ENCODE measurements at regions not wholly inside any gene's neighbourhood (a gene's known extent, or its start where the extent isn't known, plus 50 kb on each side); places are given as distances from the start of the nearest gene placed in this dataset.

DNA sequence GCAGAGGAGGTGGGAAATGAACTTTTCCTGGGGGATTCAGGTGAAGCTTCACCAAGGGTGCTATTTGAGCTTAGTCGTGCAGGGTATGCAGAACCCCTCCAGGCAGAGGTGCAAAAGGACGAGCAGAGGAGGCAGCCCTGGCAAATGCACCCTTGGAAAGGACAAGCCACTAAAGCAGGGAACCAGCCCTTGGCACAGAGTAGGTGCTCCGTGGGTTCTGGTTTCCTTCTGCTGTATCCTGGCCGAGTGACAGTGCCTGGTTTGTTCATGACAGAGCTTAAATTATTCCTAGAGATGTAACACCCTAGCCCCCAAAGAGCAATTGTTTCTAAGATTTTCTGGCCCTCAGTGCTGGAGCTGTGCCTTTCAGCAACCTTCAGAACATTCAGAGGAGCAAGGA is 73.4 kb upstream of the SYT6 start:
- DNase-seq (ENCODE audit: low spot score), result no peak

DNA sequence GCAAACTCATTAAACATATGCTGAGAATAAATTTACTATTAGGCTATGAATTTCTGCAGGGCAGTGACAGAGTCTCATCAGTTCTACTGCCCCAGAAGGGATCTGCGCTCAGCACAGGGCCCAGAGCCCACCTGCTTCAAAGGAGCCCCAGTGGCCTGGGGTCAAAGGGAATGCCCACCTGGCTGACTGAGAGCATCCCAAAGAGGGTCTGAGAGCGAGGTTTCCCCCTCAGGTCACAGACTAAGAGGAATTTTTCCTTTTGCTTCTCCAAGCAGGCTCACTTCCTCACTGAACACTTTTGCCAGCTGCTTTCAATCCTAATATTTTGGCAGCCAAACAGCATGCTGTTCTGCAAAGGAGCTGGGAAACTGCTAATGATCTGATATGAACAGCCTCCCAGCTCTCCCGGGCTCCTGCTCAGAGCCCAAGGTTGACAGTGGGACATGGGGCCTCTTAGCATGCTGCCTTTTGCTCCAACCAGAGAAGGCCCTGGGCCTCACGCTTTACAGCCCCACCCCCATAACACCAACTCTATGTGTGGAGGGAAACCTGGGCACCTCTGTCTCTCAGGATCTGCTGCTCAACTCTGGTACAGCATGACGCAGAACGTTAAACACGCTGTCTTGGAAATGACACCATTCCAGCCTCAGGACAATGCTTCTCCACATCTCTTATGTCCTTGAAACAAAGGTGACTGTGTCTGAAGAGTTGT is 70.7 kb upstream of the SYT6 start:
- DNase-seq (ENCODE audit: low spot score), result no peak

DNA sequence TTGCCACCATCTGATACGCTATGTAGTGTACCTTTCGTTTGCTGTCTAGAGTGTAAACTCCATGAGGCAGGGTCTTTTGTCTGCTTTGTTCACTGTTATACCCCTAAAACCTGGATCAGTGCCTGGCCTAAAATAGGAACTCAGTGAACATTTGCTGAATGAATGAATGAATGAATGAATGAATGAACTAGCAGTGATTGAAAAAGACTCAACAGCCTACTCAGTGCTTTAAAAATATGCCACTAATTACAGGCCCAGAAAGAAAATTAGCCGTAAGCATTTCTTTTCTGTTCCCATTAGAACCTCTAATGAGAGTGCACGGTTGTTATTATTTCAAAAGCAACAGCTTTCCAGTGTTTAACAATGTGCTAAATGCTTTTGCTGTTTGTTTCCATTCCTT is 69.3 kb upstream of the SYT6 start:
- no peak for DNase-seq (ENCODE audit: low spot score)

DNA sequence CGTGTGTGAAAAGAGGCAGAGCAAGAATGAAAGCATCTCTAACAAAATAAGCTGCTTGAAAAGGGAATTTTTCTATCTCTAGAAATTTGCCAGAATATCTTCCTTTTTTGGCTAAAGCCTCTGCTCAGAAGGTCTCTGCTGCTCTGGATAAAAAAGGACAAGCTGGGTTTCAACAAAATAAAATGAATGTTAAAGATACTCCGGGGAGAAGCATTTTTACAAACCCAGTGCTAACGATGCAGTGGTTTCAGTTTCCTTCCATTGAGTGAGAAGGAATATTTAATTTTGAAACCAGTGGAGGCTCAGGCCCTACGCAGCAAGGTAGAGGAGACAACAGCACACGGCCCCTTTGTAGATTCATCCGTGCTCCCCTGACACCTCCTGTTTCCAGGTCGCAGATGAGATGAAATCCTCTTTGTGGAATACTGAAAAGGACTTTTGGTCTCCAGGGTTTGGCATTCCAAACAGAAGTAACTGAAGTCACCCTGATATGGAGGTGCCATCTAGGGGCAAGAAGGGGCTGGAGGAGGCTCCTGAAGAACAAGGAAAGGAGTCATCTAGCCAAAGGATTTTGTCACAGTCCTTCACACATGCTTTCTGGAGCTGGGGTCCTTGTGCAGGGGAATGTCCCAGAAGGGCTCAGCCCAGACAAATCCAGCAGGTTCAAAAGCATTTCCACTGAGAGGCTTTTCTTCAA is 65.7 kb upstream of the SYT6 start:
- DNase-seq (ENCODE audit: low spot score), result no peak

DNA sequence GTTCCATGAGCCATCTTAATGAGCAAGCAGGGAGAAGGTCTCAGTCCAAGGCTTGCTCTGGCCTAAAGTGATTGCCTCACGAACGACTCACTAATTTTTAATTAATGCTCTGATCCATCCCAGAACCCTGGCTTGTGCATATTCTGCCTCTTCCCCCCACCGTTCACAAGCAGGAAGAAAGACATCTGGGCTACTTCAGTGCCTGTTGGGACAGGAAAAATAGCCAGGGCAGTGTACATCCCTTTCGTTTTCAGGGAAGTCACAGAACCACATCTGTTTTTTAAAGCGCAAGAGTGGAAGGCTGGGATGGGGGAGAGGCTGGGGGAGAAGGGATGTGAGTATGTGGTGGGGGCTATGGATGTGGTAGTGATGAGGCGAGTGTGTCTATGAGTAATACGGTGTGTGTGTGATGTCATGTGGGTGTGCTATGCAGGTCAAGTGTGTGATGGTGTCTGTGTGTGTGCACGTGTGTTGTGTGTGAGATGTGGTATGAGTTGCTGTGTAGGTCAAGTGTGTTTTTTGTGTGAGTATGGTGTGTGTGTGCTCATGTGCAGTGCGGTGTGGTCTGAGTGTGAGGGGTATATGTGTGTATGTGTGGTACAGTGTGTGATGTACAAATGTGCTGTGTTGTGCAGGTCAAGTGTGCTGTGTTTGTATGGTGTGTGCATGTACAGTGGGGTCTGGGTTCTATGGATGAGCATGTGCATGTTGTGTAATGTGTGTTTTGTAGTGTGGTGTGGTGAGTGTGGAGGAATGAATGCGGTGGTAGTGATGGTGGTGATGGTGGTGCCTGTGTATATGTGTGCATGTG is 64.9 kb upstream of the SYT6 start:
- no peak for DNase-seq (ENCODE audit: low spot score)

DNA sequence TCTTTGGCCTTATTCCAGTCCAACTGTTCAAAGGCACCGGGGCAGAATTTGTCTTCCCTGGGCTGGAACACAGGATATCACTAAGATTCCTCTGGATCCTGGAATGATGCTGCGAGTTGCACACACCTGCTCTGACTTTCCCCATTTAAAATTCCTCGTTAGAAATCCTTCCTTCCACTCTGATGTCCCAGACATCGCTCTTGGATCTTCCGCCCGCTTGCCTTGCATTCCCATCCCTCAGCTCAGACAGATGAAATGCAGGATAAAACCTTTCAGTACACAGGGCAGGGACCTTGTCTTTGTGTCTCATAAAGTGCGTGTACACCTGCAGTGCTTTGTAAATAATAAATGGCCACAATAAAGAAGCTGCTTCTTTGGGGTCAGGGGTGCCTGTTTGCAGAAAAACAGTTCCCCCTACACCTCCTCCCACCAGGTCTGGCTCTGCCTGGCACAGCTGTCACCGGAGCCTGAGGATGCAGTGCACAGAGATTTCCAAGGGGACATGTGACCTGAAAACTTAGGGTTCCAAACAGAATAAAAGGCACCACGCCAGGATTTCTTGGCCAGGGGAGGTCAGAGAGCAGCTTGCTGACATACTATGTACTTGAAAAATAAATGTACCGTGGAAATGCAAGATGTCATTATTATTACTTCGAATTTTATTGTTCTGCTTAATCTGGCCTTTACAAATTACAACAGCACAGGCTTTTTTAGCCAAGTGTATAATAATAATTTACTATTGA is 62.9 kb upstream of the SYT6 start:
- DNase-seq (ENCODE audit: low spot score), result no peak

DNA sequence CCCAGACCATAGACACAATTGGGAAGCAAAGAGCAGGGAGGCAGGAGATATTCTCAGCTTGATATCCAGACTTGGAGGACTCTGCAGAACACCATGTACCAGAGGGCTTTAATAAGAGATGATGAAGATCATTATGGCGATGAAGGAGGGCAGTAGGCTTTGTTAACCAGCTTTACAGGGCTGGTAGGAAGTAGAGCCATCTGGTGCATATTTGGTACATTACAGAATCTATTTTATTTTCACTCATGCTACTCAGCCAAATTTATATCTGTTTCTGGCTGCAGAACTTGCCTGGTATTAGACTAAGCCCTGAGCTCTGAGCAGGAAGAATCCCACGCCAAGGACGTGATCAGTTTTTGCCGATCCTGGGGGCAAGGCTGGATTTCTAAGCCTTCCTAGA is 61.8 kb upstream of the SYT6 start:
- no peak for DNase-seq (ENCODE audit: low spot score)

DNA sequence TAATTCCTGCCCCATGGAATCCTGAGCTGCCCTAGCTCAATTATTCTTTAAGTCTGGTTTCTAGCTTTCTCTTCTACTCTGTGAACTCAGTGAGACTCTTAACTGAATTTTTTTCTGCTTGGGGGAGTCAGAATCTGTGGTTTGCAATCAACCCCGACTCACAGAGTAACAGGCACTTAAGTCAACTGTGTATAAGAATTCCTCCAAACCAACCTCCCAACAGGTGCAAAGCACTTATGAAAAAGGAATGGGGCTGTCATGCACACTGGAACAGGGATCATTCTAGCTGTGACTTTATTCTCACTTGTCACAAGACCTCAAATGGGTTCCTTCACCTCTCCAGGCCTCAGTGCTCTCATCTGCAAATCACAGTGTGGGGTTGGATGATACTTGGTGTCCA is 60.3 kb upstream of the SYT6 start:
- no peak for DNase-seq (ENCODE audit: low spot score)

DNA sequence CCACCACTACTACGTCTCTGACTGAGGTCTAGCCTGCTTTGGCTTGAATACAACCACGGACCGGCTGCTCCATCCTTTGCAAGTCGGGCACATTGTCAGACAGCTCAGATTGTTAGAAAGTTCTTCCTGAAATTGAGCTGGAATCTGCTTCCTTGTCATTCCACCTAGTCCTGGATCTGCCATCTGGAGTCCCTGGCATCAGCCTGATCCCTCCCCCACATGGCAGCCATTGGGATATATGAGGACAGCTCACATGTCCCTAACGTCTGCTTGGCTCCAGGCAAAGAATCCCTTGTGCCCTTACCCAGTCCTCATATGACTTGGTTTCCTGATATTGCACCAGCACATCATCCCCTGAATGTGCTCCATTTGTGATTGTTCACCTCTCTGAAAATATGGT is 56.3 kb upstream of the SYT6 start:
- no peak for DNase-seq (ENCODE audit: low spot score)

DNA sequence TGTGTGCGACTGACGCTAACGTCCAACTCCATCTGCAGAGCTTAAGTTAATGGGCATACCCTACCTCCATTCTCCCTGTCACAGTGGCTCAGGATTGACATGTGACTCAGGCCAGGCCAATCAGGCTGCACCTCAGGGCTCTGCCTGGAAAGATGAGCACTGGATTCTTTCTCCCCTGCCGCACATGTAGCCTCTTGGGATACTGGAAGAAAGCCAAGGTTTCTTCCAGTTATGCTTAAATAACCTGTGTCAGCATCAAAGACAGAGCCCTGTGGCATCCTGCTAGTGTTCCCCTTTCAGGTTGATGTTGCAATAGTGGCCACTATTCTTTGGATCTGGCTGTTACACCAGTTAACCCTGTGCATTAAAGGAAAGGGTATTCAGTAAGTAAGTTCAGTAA is 55.0 kb upstream of the SYT6 start:
- DNase-seq (ENCODE audit: low spot score), result no peak

DNA sequence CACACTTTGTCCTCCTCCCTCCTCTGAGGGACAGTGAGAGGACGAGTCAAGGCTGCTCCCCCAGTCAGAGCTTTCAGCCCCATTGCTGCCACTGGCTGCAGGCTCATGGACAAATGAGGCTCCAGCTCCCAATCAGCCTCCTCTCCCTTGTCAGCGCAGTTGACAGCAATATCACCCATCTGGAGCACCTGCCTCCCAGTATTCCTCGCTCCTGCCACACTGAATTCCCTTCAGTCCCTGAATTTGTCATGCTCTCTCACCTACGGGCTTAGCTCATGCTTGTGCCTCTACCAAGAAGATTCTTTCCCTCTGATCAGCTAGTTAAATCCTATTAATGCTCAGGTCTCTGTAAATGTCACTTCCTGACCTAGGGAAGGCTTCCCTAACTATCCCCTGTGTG is 54.4 kb upstream of the SYT6 start:
- no peak for DNase-seq (ENCODE audit: low spot score)

DNA sequence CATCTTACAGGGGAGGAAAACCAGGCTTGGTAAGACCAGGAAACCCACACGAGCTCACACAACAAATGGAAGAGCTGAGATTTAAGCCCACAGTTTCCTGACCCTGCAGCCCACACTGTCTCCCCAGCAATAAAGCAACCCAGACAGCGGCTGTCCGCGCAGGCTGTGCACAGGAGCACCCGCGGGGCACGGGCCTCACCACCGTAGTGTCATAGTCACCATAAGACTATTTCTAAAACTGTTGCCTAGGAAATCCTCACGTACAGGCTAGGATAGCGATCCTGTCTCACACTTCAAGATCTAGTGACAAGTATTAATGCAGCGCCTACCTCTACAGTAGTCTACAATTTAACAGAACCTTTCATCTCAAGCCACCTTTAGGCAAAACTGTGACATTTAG is 54.0 kb upstream of the SYT6 start:
- DNase-seq (ENCODE audit: low spot score), result no peak

DNA sequence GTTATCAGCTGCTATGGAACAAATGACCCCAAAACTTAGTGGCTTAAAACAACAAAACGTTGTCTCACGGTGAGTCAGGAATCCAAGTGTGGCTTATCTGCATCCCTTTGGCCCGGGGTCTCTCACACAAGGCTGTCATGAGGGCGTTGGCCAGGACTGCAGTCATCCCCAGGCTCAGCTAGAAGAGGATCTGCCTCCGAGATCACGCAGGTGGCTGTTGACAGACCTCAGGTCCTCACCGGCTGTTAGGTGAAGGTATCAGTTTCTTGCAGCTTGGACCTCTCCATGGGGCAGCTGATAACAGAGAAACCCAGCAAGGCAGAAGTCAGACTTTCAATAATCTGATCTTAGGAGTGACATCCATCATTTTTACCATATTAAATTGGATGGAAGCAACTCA is 52.7 kb upstream of the SYT6 start:
- no peak for DNase-seq (ENCODE audit: low spot score)

DNA sequence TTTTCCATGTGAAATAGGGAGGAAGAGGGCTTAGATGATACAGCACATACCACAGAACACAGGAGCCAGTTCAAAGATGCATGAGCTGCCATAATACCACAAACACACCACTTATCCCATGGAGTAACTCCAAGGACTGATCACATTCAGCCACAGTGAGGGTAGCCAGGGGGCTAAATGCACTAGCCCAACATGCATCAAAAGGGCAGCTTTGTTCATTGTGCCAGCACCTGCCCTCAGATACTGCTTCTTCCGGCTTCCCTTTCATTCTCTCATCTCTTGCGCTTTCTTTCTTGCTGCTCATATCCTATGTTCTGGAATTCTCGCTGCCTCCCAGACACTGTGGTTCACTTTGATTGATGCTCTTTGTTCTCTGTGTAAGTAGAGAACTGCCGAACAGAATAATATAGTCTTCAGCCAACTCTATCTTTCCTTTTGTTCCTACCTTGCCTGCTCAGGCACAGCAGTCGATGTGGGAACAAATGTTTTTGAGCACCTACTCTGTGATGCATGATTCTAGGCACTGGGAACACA is 50.0 kb upstream of the SYT6 start:
- DNase-seq (ENCODE audit: low spot score), result peak; percentile 28
